Stimulated activated naive CD4-positive, alpha-beta T cell (primary cell): ENCODE measurements at regions not wholly inside any gene's neighbourhood (a gene's known extent, or its start where the extent isn't known, plus 50 kb on each side); places are given as distances from the start of the nearest gene placed in this dataset.
A peak's percentile ranks its signal among the peaks of the same experiment; 100 is the strongest.
"Not testable (repeated sequence)": the region's sequence is repeated elsewhere in the genome, so short reads cannot be mapped to it uniquely, and the experiment has no call there.

Experiments used
- DNase-seq, 6 experiments: peaks; one replicate each; lab custom pipeline; 2025; lab: John Stamatoyannopoulos, UW

GRCh38 chr3:125916376-125916978, 52.5 kb upstream of the ROPN1B start:
- DNase-seq: peak; percentile 98 to 100 (median 99)

DNA sequence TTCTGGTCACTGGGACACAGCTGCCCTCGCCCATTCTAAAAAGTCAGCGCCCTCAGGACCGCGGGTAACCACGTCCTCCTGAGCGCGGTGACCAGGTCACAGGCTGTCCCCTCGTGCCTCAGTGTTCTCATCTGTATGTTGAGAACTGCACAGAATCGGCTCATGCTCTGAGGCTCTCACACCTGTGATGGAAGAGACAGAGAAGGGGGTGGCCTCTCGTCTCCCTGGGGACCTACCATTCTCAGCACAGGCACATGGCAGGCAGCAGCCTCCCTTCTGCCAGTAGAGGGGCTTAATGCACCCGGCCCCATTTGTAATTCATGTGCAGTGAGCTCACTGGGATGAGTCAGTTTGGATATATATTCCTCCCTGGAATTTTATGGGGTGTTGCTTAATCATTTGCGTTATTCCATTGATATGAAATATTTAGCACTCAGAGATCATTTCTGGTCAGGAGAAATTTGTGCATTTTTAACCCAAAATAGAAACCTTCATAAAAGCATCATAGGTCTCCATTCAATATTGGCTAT, 51.9 kb upstream of the ROPN1B start:
- peak in 2 of 6 experiments; percentile 21 to 39 for DNase-seq

- DNase-seq: not testable (repeated sequence)
These were observed 51.0 kb upstream of the ROPN1B start for GRCh38 chr3:125918024-125918423.

GRCh38 chr3:125918451-125918850, 50.5 kb upstream of the ROPN1B start:
- DNase-seq: not testable (repeated sequence)

DNA sequence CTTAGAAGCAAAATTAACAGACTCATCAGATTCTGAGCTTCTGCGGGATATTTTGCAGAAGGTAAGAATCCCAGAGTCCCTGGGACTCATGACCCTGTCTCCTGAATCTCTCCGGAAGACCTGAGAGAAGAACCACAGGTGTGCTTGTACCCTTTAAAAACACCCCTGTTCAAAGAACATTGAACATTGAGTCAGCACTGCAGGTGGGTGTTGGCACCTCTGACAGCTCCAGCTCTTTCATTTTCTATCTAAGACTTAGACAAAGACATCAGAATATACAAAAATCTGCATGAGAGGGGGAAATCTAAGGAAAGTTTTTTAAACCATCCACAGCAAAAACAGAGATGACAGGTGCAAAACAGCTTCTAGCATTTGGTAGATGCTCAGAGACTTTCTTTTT, 50.1 kb upstream of the ROPN1B start:
- DNase-seq: not testable (repeated sequence)
